H1 (cell line): ENCODE measurements at regions not wholly inside any gene's neighbourhood (a gene's known extent, or its start where the extent isn't known, plus 50 kb on each side); places are given as distances from the start of the nearest gene placed in this dataset.

Experiments
- CTCF ChIA-PET: fragments of 300-600 bp; sonication (Branson Sonifier 250); formaldehyde crosslinking; loops from one replicate; lab custom pipeline; 2021; ENCODE audit not compliant: partially characterized antibody; lab: Charles Lee
- POLR2A ChIA-PET: fragments of 300-600 bp; sonication (Branson Sonifier 250); formaldehyde crosslinking; loops from one replicate; lab custom pipeline; 2021; ENCODE audit warnings: inconsistent platforms; ENCODE audit not compliant: partially characterized antibody; lab: Charles Lee
- DNase-seq, 2 experiments: peaks; one replicate each; pipeline versions ENCODE4 v3.0.0 to v3.0.0-alpha.2; 2010 to 2022; ENCODE audit warnings: low spot score in 2 of 2, low read depth in 1 of 2, mixed read lengths in 1 of 2
- FAIRE-seq: peaks from 2 replicates; lab custom pipeline; 2011; peaks lifted over from hg19 to GRCh38; lab: Jason Lieb, UNC
- H2AFZ ChIP-seq: 2 replicates; pipeline ENCODE4 v1.8.1; 2012; ENCODE audit warnings: low read length, inconsistent platforms
- H2AK5ac ChIP-seq: 2 replicates; pipeline ENCODE4 v1.6.1; 2013; ENCODE audit warnings: low read depth, low read length
- H2BK120ac ChIP-seq: replicated peaks from 2 replicates; pipeline ENCODE3; 2013; ENCODE audit warnings: low read depth, low read length, inconsistent platforms
- H2BK12ac ChIP-seq: 2 replicates; pipeline ENCODE4 v1.6.1; 2013; ENCODE audit warnings: low read depth, low read length
- H2BK15ac ChIP-seq: 2 replicates; pipeline ENCODE4 v1.6.1; 2013; ENCODE audit warnings: low read length
- H2BK20ac ChIP-seq: 2 replicates; pipeline ENCODE4 v1.6.1; 2013; ENCODE audit warnings: low read length
- H2BK5ac ChIP-seq: 2 replicates; pipeline ENCODE4 v1.6.1; 2013; ENCODE audit warnings: low read depth, low read length
- H3K14ac ChIP-seq: 2 replicates; pipeline ENCODE4 v1.6.1; 2013; ENCODE audit warnings: inconsistent platforms; ENCODE audit not compliant: insufficient read length
- H3K18ac ChIP-seq: 2 replicates; pipeline ENCODE4 v1.6.1; 2013; ENCODE audit warnings: low read length; ENCODE audit errors: extremely low read depth
- H3K23ac ChIP-seq: 2 replicates; pipeline ENCODE4 v1.6.1; 2013; ENCODE audit warnings: inconsistent platforms; ENCODE audit not compliant: insufficient read length
- H3K23me2 ChIP-seq: 2 replicates; pipeline ENCODE4 v1.6.1; 2013; ENCODE audit warnings: low read depth, low read length
- H3K27ac ChIP-seq: 2 replicates; pipeline ENCODE4 v1.6.1; 2011; ENCODE audit warnings: low read depth, low read length, inconsistent platforms
- H3K27me3 ChIP-seq, 4 experiments: replicated peaks in 1 of 4; 1 replicate in 1 of 4; 2 replicates in 3 of 4; pipeline versions ENCODE4 v1.6.1 to v1.8.1; 2011 to 2013; ENCODE audit warnings: low read length in 3 of 4, mild to moderate bottlenecking in 3 of 4, inconsistent platforms in 2 of 4, mixed read lengths in 2 of 4, moderate library complexity in 1 of 4; ENCODE audit not compliant: control insufficient read depth in 3 of 4, insufficient read depth in 3 of 4; ENCODE audit errors: extremely low read depth in 1 of 4
- H3K36me3 ChIP-seq, 4 experiments: 2 replicates each; pipeline versions ENCODE4 v1.6.1 to v1.8.1; 2011 to 2013; ENCODE audit warnings: mild to moderate bottlenecking in 4 of 4, low read length in 3 of 4, moderate library complexity in 2 of 4, control low read depth in 1 of 4, inconsistent platforms in 1 of 4; ENCODE audit not compliant: insufficient read depth in 4 of 4, control insufficient read depth in 2 of 4
- H3K4ac ChIP-seq: replicated peaks from 2 replicates; pipeline ENCODE3; 2013; ENCODE audit warnings: low read length, low read depth, mixed read lengths, inconsistent platforms; ENCODE audit not compliant: insufficient read length
- H3K4me1 ChIP-seq, 4 experiments: replicated peaks in 1 of 4; 1 replicate in 1 of 4; 2 replicates in 3 of 4; pipeline versions ENCODE4 v1.6.1 to v1.8.1; 2011 to 2013; ENCODE audit warnings: low read length in 3 of 4, inconsistent platforms in 2 of 4, mixed read lengths in 1 of 4; ENCODE audit not compliant: insufficient read depth in 4 of 4, control insufficient read depth in 3 of 4
- H3K4me2 ChIP-seq, 2 experiments: 2 replicates each; pipeline versions ENCODE4 v1.6.1 to v1.8.1; 2011 to 2013; ENCODE audit warnings: low read depth in 2 of 2, low read length in 2 of 2, control low read depth in 1 of 2, inconsistent platforms in 1 of 2, mild to moderate bottlenecking in 1 of 2; ENCODE audit not compliant: insufficient read depth in 1 of 2
- H3K4me3 ChIP-seq, 4 experiments: fragments of 200-600, 300-600 bp in 1 of 4; sonication (generic), shearing (Covaris generic), sonication (Bioruptor Twin) in 1 of 4; 2 replicates each; pipeline versions ENCODE4 v1.5.1 to v1.8.1; 2011 to 2016; ENCODE audit warnings: low read length in 4 of 4, low read depth in 3 of 4, control low read depth in 2 of 4, inconsistent platforms in 2 of 4, mild to moderate bottlenecking in 2 of 4, mixed read lengths in 1 of 4, moderate library complexity in 1 of 4; ENCODE audit not compliant: insufficient read depth in 2 of 4; ENCODE audit errors: extremely low read depth in 1 of 4
- H3K56ac ChIP-seq: replicated peaks from 2 replicates; pipeline ENCODE3; 2013; ENCODE audit warnings: low read depth, mild to moderate bottlenecking, mixed read lengths, low read length, inconsistent platforms; ENCODE audit not compliant: insufficient read length
- H3K79me1 ChIP-seq: 2 replicates; pipeline ENCODE4 v1.6.1; 2013; ENCODE audit warnings: low read depth, low read length, control low read depth
- H3K79me2 ChIP-seq, 2 experiments: 2 replicates each; pipeline versions ENCODE4 v1.6.1 to v1.8.1; 2012 to 2013; ENCODE audit warnings: low read length in 2 of 2, mild to moderate bottlenecking in 2 of 2, inconsistent platforms in 1 of 2; ENCODE audit not compliant: insufficient read depth in 2 of 2, control insufficient read depth in 1 of 2
- H3K9ac ChIP-seq, 4 experiments: replicated peaks in 1 of 4; 1 replicate in 1 of 4; 2 replicates in 3 of 4; pipeline versions ENCODE4 v1.6.1 to v1.8.1; 2011 to 2013; ENCODE audit warnings: low read depth in 3 of 4, low read length in 3 of 4, control low read depth in 2 of 4, mild to moderate bottlenecking in 2 of 4, moderate library complexity in 2 of 4, inconsistent platforms in 1 of 4; ENCODE audit errors: extremely low read depth in 1 of 4
- H3K9me3 ChIP-seq, 2 experiments: 2 replicates each; pipeline versions ENCODE4 v1.6.1 to v1.8.1; 2012 to 2013; ENCODE audit warnings: mild to moderate bottlenecking in 2 of 2, moderate library complexity in 2 of 2, control low read depth in 1 of 2, inconsistent platforms in 1 of 2, low read depth in 1 of 2, low read length in 1 of 2, mixed read lengths in 1 of 2; ENCODE audit not compliant: insufficient read depth in 2 of 2
- H4K20me1 ChIP-seq, 2 experiments: replicated peaks in 1 of 2; 2 replicates each; pipeline versions ENCODE3 to v1.8.1; 2011 to 2013; ENCODE audit warnings: inconsistent platforms in 2 of 2, low read length in 2 of 2, mild to moderate bottlenecking in 1 of 2; ENCODE audit not compliant: insufficient read depth in 2 of 2, control insufficient read depth in 1 of 2
- H4K5ac ChIP-seq: 2 replicates; pipeline ENCODE4 v1.6.1; 2013; ENCODE audit warnings: low read length, low read depth, mixed read lengths, inconsistent platforms; ENCODE audit not compliant: insufficient read length
- H4K8ac ChIP-seq: 2 replicates; pipeline ENCODE4 v1.8.0; 2013; ENCODE audit warnings: mild to moderate bottlenecking, moderate library complexity, low read length, inconsistent platforms; ENCODE audit not compliant: insufficient read depth; ENCODE audit errors: extremely low read depth
- H4K91ac ChIP-seq: replicated peaks from 2 replicates; pipeline ENCODE3; 2013; ENCODE audit warnings: low read length, mixed read lengths, inconsistent platforms; ENCODE audit not compliant: insufficient read length
- ATF2 ChIP-seq: IDR thresholded peaks from 2 replicates; pipeline ENCODE4 v1.6.1; 2012; ENCODE audit warnings: low read length, inconsistent platforms
- CHD2 ChIP-seq: IDR thresholded peaks from 2 replicates; pipeline ENCODE4 v1.6.1; 2012; ENCODE audit warnings: low read length, improper control_type of control experiment
- CTBP2 ChIP-seq: IDR thresholded peaks from 2 replicates; pipeline ENCODE4 v1.7.0; 2011; ENCODE audit warnings: borderline replicate concordance, mild to moderate bottlenecking, moderate library complexity, mixed read lengths, low read length; ENCODE audit not compliant: insufficient read depth, insufficient read length
- EGR1 ChIP-seq: IDR thresholded peaks from 2 replicates; pipeline ENCODE4 v1.6.1; 2011; ENCODE audit warnings: low read depth, low read length, borderline replicate concordance
- FOSL1 ChIP-seq: IDR thresholded peaks from 2 replicates; pipeline ENCODE4 v1.6.1; 2011; ENCODE audit warnings: mild to moderate bottlenecking, low read depth, low read length, moderate library complexity; ENCODE audit not compliant: insufficient read depth
- GTF2F1 ChIP-seq: IDR thresholded peaks from 2 replicates; pipeline ENCODE4 v1.6.1; 2012; ENCODE audit warnings: low read depth, low read length, improper control_type of control experiment, borderline replicate concordance
- HDAC2 ChIP-seq, 2 experiments: fragments of 300-600 bp in 1 of 2; sonication (generic) in 1 of 2; IDR thresholded peaks; 2 replicates each; pipeline ENCODE4 v1.6.1; 2011 to 2012; ENCODE audit warnings: low read depth in 2 of 2, low read length in 2 of 2, mild to moderate bottlenecking in 2 of 2, moderate library complexity in 2 of 2, borderline replicate concordance in 1 of 2, inconsistent platforms in 1 of 2
- KDM5A ChIP-seq: fragments of 200-600 bp; IDR thresholded peaks from 2 replicates; pipeline ENCODE4 v1.7.1; 2012; ENCODE audit warnings: mild to moderate bottlenecking, low read length, inconsistent platforms, mixed read lengths
- POLR2A ChIP-seq, 2 experiments: IDR thresholded peaks; 1 replicate in 1 of 2; 2 replicates in 1 of 2; pipeline ENCODE4 v1.6.1; 2011; ENCODE audit warnings: low read depth in 2 of 2, low read length in 2 of 2, mild to moderate bottlenecking in 2 of 2; ENCODE audit errors: control extremely low read depth in 1 of 2
- RAD21 ChIP-seq, 2 experiments: IDR thresholded peaks in 1 of 2; conservative IDR thresholded peaks in 1 of 2; 2 replicates each; pipeline ENCODE4 v1.6.1; 2011; ENCODE audit warnings: low read depth in 2 of 2, low read length in 2 of 2, improper control_type of control experiment in 1 of 2, inconsistent platforms in 1 of 2, mild to moderate bottlenecking in 1 of 2, moderate library complexity in 1 of 2
- SUZ12 ChIP-seq: fragments of 200-600 bp; sonication (generic); IDR thresholded peaks from 2 replicates; pipeline ENCODE4 v1.6.1; 2012; ENCODE audit warnings: mild to moderate bottlenecking, inconsistent platforms, low read length, moderate library complexity, mixed read lengths
- TBP ChIP-seq: IDR thresholded peaks from 2 replicates; pipeline ENCODE4 v1.6.1; 2011; ENCODE audit warnings: low read depth, low read length, improper control_type of control experiment
- ZNF274 ChIP-seq: IDR thresholded peaks from 2 replicates; pipeline ENCODE4 v1.7.0; 2012; ENCODE audit warnings: low read length, borderline replicate concordance; ENCODE audit errors: extremely low read depth
- WGBS, 2 experiments: shearing (Covaris generic) in 1 of 2; methylation state at CpG; one replicate each; pipeline versions ENCODE4 v1.1.6 to v1.1.7; 2013 to 2015; ENCODE audit warnings: low lambda C conversion rate in 2 of 2, mixed read lengths in 2 of 2, inconsistent platforms in 1 of 2, low coverage in 1 of 2, missing lambda C conversion rate in 1 of 2; ENCODE audit not compliant: insufficient replicate concordance in 2 of 2, insufficient coverage in 1 of 2, insufficient read length in 1 of 2; ENCODE audit errors: extremely low coverage in 1 of 2, missing lambda C conversion rate in 1 of 2; 5-methylcytosine and 5-hydroxymethylcytosine counted together

- no peak overlapping the region for H2BK20ac ChIP-seq
- H3K4me2 ChIP-seq: no peak overlapping the region
- FAIRE-seq (no peak), DNase-seq (no peak)
- H3K4ac ChIP-seq: no peak overlapping the region
- H3K23me2 ChIP-seq: no peaks in the 10 kb centered on the region
- no peak overlapping the region for H3K27ac ChIP-seq
- CTCF ChIA-PET: no interaction called here
- H2BK120ac ChIP-seq: no peak overlapping the region
- no peak overlapping the region for H3K14ac ChIP-seq
- H3K9ac ChIP-seq: no peak overlapping the region
- H2BK5ac ChIP-seq: no peak overlapping the region
- no peaks in the 10 kb centered on the region for H3K79me1 ChIP-seq
- WGBS, 2 experiments: 90% methylated on average over 5 of the region's 5 CpGs; no CpG with 5 or more reads in 1 of the 2 experiments
- H4K5ac ChIP-seq: no peak overlapping the region
- H3K27me3 ChIP-seq: no peaks in the 10 kb centered on the region
- no peak overlapping the region for H2BK12ac ChIP-seq
- H4K91ac ChIP-seq: no peak overlapping the region
- H3K23ac ChIP-seq: no peak overlapping the region
- peak overlapping the region; percentile 34 for H2AFZ ChIP-seq
- H3K36me3 ChIP-seq: no peaks in the 10 kb centered on the region
- H3K18ac ChIP-seq: no peak overlapping the region
- H2AK5ac ChIP-seq: no peak overlapping the region
- H2BK15ac ChIP-seq: no peak overlapping the region
- H3K79me2 ChIP-seq: no peaks in the 10 kb centered on the region
- H3K4me3 ChIP-seq: no peak overlapping the region
- H3K56ac ChIP-seq: no peak overlapping the region
- no peaks in the 10 kb centered on the region for H3K4me1 ChIP-seq
- no peaks in the 10 kb centered on the region for H4K20me1 ChIP-seq
- H4K8ac ChIP-seq: no peak overlapping the region
- POLR2A ChIA-PET: no interaction called here
- H3K9me3 ChIP-seq: no peaks in the 10 kb centered on the region
- no peak for TF ChIP-seq CHD2
- TF ChIP-seq TBP: no peak
- no peak for TF ChIP-seq SUZ12
- no peak for TF ChIP-seq FOSL1
- no peak for TF ChIP-seq POLR2A (IDR thresholded peaks at IDR 0.05; ENCODE audit: control extremely low read depth in 1 of 2, low read depth in 2 of 2, low read length in 2 of 2)
- no peak for TF ChIP-seq ATF2
- no peak for TF ChIP-seq GTF2F1
- TF ChIP-seq CTBP2: no peak
- TF ChIP-seq RAD21 (IDR thresholded peaks at IDR 0.05 in 1 of 2, conservative IDR thresholded peaks at IDR 0.05 in 1 of 2; ENCODE audit: low read depth in 2 of 2, low read length in 2 of 2): no peak
- TF ChIP-seq EGR1: no peak
- TF ChIP-seq ZNF274: no peak
- no peak for TF ChIP-seq HDAC2 (IDR thresholded peaks at IDR 0.05; ENCODE audit: borderline replicate concordance in 1 of 2, low read depth in 2 of 2, low read length in 2 of 2)
- no peak for TF ChIP-seq KDM5A
Observed at GRCh38 chr21:16792101-16792500, 720.7 kb upstream of the CXADR start.
